Hepatocyte (in vitro differentiated cells): ENCODE measurements at regions not wholly inside any gene's neighbourhood (a gene's known extent, or its start where the extent isn't known, plus 50 kb on each side); places are given as distances from the start of the nearest gene placed in this dataset.

Experiments
- EZH2 ChIP-seq: fragments of 200-600 bp; sonication (generic); IDR thresholded peaks from 2 replicates; pipeline ENCODE4 v1.6.1; 2016; ENCODE audit warnings: antibody characterized with exemption, mild to moderate bottlenecking, borderline replicate concordance
- TF ChIP-seq, protein P1 (sequence below): fragments of 200-600 bp; sonication (generic); IDR thresholded peaks from 2 replicates; pipeline ENCODE4 v1.5.1; 2016; ENCODE audit warnings: antibody characterized with exemption, mild to moderate bottlenecking; ENCODE audit not compliant: poor library complexity

DNA sequence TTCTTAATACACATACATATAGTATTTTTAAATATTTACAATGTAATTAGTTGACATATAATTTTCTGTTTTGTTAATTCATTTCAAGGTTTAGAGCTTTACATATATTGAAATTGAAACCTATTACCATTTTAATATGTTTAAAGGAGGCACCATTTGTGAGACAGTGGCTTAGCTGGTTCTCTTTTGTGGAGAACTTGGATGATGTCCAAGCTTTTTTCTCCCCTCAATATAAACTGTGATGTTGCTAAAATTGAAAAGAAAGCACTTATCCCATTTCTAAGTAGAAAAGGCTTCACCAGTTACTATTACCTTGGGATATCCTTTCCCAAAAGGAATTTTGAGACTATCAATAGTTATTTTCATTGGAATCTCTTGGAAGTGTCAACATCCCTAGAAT is 707.2 kb downstream of the NTRK3 start:
- TF ChIP-seq EZH2, result no peak
- TF ChIP-seq, protein P1, sequence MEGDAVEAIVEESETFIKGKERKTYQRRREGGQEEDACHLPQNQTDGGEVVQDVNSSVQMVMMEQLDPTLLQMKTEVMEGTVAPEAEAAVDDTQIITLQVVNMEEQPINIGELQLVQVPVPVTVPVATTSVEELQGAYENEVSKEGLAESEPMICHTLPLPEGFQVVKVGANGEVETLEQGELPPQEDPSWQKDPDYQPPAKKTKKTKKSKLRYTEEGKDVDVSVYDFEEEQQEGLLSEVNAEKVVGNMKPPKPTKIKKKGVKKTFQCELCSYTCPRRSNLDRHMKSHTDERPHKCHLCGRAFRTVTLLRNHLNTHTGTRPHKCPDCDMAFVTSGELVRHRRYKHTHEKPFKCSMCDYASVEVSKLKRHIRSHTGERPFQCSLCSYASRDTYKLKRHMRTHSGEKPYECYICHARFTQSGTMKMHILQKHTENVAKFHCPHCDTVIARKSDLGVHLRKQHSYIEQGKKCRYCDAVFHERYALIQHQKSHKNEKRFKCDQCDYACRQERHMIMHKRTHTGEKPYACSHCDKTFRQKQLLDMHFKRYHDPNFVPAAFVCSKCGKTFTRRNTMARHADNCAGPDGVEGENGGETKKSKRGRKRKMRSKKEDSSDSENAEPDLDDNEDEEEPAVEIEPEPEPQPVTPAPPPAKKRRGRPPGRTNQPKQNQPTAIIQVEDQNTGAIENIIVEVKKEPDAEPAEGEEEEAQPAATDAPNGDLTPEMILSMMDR, result no peak
